GM12891 (cell line): ENCODE measurements at regions not wholly inside any gene's neighbourhood (a gene's known extent, or its start where the extent isn't known, plus 50 kb on each side); places are given as distances from the start of the nearest gene placed in this dataset.

Source experiments
- POLR2A ChIP-seq: IDR thresholded peaks from 2 replicates; pipeline ENCODE4 v1.6.1; 2011; ENCODE audit warnings: low read depth, low read length, control low read depth
- POLR2AphosphoS5 ChIP-seq: IDR thresholded peaks from 2 replicates; pipeline ENCODE4 v1.6.1; 2011; ENCODE audit warnings: low read depth, low read length, control low read depth
- SPI1 ChIP-seq: IDR thresholded peaks from 2 replicates; pipeline ENCODE4 v1.6.1; 2011; ENCODE audit warnings: low read depth, low read length, control low read depth

GRCh38 chr4:32192991-32193390 is 1472.8 kb downstream of the PCDH7 start:
- TF ChIP-seq POLR2A (no peak), SPI1 (no peak), POLR2AphosphoS5 (no peak)
